Right lobe of liver (tissue), 6 donors: ENCODE measurements at regions not wholly inside any gene's neighbourhood (a gene's known extent, or its start where the extent isn't known, plus 50 kb on each side); places are given as distances from the start of the nearest gene placed in this dataset.
"Not testable (repeated sequence)": the region's sequence is repeated elsewhere in the genome, so short reads cannot be mapped to it uniquely, and the experiment has no call there.

Experiments
- ATAC-seq, 4 donors: fragments of 200-7000 bp; cut with Tn5 transposase; one replicate each; pipeline ENCODE4 v1.9.1; 2020; ENCODE audit warnings: mild to moderate bottlenecking in 4 of 4, moderate library complexity in 4 of 4
- DNase-seq, 3 donors: peaks; one replicate each; pipeline ENCODE4 v3.0.0-alpha.2; 2020
- H3K27ac ChIP-seq, 3 donors: fragments of 200-600 bp; one replicate each; pipeline ENCODE4 v1.8.0; 2022
- H3K27me3 ChIP-seq, 2 donors: fragments of 200-600 bp; one replicate each; pipeline ENCODE4 v1.8.0; 2022
- H3K36me3 ChIP-seq, 4 donors: fragments of 200-600 bp; sonication (generic) in 1 of 4; one replicate each; pipeline versions ENCODE4 v1.5.1 to v1.8.0; 2017 to 2022; ENCODE audit warnings: control low read depth in 1 of 4
- H3K4me1 ChIP-seq, 4 donors: fragments of 200-600 bp; sonication (generic) in 1 of 4; one replicate each; pipeline versions ENCODE4 v1.5.1 to v1.8.0; 2017 to 2022; ENCODE audit warnings: control low read depth in 1 of 4
- H3K4me3 ChIP-seq, 3 donors: fragments of 200-600 bp; one replicate each; pipeline ENCODE4 v1.8.0; 2022
- H3K9me3 ChIP-seq, 4 donors: fragments of 200-600 bp; sonication (generic) in 1 of 4; one replicate each; pipeline versions ENCODE4 v1.5.1 to v1.8.0; 2017 to 2022; ENCODE audit warnings: control low read depth in 1 of 4
- CTCF ChIP-seq, 4 donors: fragments of 200-600 bp in 3 of 4; fragments of 450-650 bp in 1 of 4; IDR thresholded peaks; one replicate each; pipeline versions ENCODE4 v1.5.1 to v1.8.0; 2016 to 2022; ENCODE audit warnings: antibody characterized with exemption in 4 of 4, mild to moderate bottlenecking in 2 of 4
- POLR2A ChIP-seq: fragments of 450-650 bp; IDR thresholded peaks from one replicate; pipeline ENCODE4 v1.6.1; 2017; ENCODE audit warnings: antibody characterized with exemption, mild to moderate bottlenecking
- WGBS: methylation state at CpG from one replicate; pipeline ENCODE4 v1.1.6; 2018; ENCODE audit warnings: low coverage, low lambda C conversion rate; ENCODE audit not compliant: insufficient coverage; ENCODE audit errors: missing lambda C conversion rate; 5-methylcytosine and 5-hydroxymethylcytosine counted together
- intact Hi-C, 2 donors: fragments of 100-400 bp; cut with DNase I; formaldehyde crosslinking; loops; one replicate each; pipeline versions ENCODE4 v1.11.2 to v1.14.1; 2022
- donor health status: DM: no; HTN: yes; CAD: no.
- donor health status: DM: no; HTN: no; CAD: no.
- donor health status: DM: no; HTN: no; CAD: no.
- donor health status: DM: no; HTN: yes; CAD: no.
- donor health status: DM: no; HTN: yes; CAD: no.

- WGBS: 53% methylated on average over 2 of the region's 2 CpGs
- H3K9me3 ChIP-seq: no peaks in the 10 kb centered on the region
- ATAC-seq (no peak), DNase-seq (no peak)
- no peaks in the 10 kb centered on the region for H3K27me3 ChIP-seq
- H3K4me3 ChIP-seq: no peak overlapping the region
- H3K36me3 ChIP-seq: no peaks in the 10 kb centered on the region
- TF ChIP-seq POLR2A (no peak), CTCF (IDR thresholded peaks at IDR 0.05) (no peak)
- intact Hi-C loops: no loop called here
- no peaks in the 10 kb centered on the region for H3K4me1 ChIP-seq
- H3K27ac ChIP-seq: no peak overlapping the region
Measured at GRCh38 chr11:10975287-10975721, 117.5 kb upstream of the ZBED5 start.

- no peaks in the 10 kb centered on the region for H3K36me3 ChIP-seq
- no peak for TF ChIP-seq POLR2A
- TF ChIP-seq CTCF (IDR thresholded peaks at IDR 0.05): no peak
- no peak overlapping the region for H3K27ac ChIP-seq
- H3K4me1 ChIP-seq: no peaks in the 10 kb centered on the region
- 57% methylated on average over 1 of the region's 1 CpG for WGBS
- H3K27me3 ChIP-seq: no peaks in the 10 kb centered on the region
- no peak for DNase-seq
- H3K9me3 ChIP-seq: no peaks in the 10 kb centered on the region
- intact Hi-C loops: no loop called here
- no peak for ATAC-seq
- H3K4me3 ChIP-seq: no peak overlapping the region
Measured at GRCh38 chr11:10973416-10973815, 115.6 kb upstream of the ZBED5 start.

- intact Hi-C loops: no loop called here
- Histone ChIP-seq H3K27me3 (no peaks in the 10 kb centered on the region), H3K36me3 (no peaks in the 10 kb centered on the region), H3K27ac (no peak overlapping the region), H3K9me3 (no peaks in the 10 kb centered on the region), H3K4me1 (no peaks in the 10 kb centered on the region), H3K4me3 (no peak overlapping the region)
- DNase-seq: no peak
- WGBS: 43% methylated on average over 3 of the region's 3 CpGs
- no peak for ATAC-seq
- TF ChIP-seq POLR2A (no peak), CTCF (IDR thresholded peaks at IDR 0.05) (no peak)
Measured at GRCh38 chr11:10970926-10971325, 113.1 kb upstream of the ZBED5 start.

DNA sequence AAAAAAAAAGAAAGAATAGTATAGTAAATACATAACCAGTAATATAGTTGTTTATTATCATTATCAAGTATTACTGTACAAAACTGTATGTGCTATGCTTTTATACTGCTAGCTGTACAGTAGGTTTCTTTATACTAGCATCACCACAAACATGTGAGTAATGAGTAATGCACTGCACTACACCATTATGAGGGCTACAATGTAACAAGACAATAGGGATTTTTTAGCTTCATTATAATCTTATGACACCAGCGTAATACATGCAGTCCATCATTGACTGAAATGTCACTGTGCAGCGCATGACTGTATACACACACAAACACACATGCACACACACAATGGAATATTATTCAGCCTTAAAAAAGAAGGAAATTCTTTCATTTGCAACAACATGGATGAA, 111.5 kb upstream of the ZBED5 start:
- DNase-seq: no peak
- WGBS: 96% methylated on average over 2 of the region's 2 CpGs
- Histone ChIP-seq H3K27ac (no peak overlapping the region), H3K9me3 (no peaks in the 10 kb centered on the region), H3K27me3 (no peaks in the 10 kb centered on the region), H3K4me3 (no peak overlapping the region), H3K36me3 (no peaks in the 10 kb centered on the region), H3K4me1 (no peaks in the 10 kb centered on the region)
- no peak for ATAC-seq
- intact Hi-C loops: no loop called here
- TF ChIP-seq CTCF (IDR thresholded peaks at IDR 0.05) (no peak), POLR2A (no peak)

DNA sequence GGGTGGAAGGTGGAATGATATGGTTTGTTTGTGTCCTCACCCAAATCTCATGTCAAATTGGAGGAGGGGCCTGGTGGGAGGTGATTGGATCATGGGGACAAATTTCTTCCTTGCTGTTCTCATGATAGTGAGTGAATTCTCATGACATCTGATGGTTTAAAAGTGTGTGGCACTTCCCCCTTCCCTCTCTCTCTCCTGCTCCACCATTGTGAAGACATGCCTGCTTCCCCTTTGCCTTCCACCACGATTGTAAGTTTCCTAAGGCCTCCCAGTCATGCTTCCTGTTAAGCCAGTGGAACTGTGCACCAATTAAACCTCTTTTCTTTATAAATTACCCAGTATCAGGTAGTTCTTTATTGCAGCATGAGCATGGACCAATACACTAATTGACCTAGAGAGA, 99.0 kb upstream of the ZBED5 start:
- H3K36me3 ChIP-seq, H3K9me3 ChIP-seq, intact Hi-C loops, ATAC-seq, H3K4me1 ChIP-seq, H3K27me3 ChIP-seq, DNase-seq, H3K4me3 ChIP-seq, H3K27ac ChIP-seq: not testable (repeated sequence)
- 22% methylated on average over 1 of the region's 1 CpG for WGBS
